HUDEP-2 (cell line): ENCODE measurements at regions not wholly inside any gene's neighbourhood (a gene's known extent, or its start where the extent isn't known, plus 50 kb on each side); places are given as distances from the start of the nearest gene placed in this dataset.
"Not testable (repeated sequence)": the region's sequence is repeated elsewhere in the genome, so short reads cannot be mapped to it uniquely, and the experiment has no call there.

Experiments used
- DNase-seq, 76 experiments: peaks; one replicate each; lab custom pipeline; 2025; ENCODE audit not compliant: unreplicated experiment in 76 of 76; lab: John Stamatoyannopoulos, UW

GRCh38 chr3:124043023-124043422 lies 51.1 kb upstream of the ROPN1 start:
- no peak for DNase-seq

GRCh38 chr3:124044956-124045355 lies 53.0 kb upstream of the ROPN1 start:
- DNase-seq, result no peak

DNA sequence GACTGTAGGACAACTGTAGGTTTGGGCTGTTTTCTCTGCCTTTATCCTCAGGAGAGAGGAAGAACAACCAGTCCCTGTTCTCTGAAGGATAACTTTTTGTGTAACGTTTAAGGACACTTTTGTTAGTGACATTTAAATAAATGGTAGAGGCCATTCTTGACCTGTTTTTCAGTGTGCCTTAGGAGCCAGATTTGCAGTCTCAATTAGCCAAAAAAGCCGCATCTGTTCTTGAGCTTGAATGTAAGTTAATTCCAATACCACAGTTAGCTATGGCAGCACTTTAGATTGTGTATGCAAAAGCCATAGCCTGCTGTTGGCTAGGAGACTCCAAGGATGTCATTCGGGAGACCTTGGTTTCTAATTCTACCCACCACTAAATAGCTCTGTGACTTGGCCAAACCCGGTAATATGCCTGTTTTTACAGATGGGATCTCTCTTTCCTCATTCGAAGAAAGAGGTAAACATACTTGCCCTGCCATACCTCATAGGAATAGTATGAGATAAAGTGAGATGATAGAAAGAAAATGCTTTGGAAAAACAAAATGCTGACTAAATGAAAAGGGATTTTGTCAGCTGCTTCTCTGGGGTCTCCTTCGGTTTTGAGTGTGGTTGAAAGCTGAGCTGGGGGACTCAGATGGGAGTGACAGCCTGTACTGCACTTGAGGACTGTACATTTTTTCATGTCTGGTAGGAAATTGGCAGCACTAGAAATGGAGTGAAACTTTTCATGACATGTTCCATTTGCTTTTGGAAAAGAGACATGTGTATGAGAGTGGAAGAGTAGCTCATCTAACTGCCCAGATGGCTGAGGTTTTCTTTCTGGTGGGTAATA lies 57.3 kb upstream of the ROPN1 start:
- no peak for DNase-seq

GRCh38 chr3:124051636-124052035 lies 59.7 kb upstream of the ROPN1 start:
- DNase-seq, result no peak

- no peak for DNase-seq
These were observed 61.9 kb upstream of the ROPN1 start for GRCh38 chr3:124053871-124054270.

DNA sequence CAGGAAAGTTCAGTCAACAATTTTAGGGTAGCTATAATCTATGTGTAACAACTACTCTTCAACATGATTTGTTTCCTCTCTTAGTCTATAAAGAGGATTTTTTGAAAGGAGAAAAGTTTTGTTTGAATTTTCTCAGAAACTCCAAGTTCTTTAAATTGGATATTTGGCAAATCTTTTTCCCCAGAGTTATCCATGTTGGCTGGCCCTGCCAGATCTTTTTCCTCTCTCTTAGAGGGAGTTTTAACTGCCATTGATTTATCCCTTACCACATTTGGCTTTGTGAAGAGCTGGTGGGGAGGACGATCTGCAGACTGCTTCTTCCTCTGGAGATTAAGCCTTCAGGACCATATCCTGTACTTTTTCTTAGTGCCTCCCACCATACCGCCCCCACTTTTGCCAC lies 64.9 kb upstream of the ROPN1 start:
- DNase-seq, result no peak

DNA sequence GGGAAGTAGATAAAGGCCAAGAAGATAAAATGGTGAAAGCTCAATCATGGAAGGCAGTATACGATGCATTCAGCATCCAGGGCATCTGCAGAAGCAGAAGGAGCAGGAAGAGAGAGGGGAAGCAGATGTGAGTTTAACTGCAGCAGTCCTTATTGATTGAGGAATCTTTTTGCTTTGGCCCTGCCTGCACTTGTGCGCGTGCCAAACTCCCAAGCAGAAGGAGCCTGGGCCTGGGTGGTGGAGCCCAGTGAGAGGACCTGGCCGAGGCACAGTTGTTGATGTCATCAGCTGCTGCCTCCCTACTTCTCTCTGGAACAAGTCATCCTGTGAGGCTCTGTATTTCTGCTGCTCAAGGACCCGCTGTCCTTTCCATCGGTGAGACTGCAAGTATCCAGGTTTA lies 65.5 kb upstream of the ROPN1 start:
- DNase-seq, result no peak

DNA sequence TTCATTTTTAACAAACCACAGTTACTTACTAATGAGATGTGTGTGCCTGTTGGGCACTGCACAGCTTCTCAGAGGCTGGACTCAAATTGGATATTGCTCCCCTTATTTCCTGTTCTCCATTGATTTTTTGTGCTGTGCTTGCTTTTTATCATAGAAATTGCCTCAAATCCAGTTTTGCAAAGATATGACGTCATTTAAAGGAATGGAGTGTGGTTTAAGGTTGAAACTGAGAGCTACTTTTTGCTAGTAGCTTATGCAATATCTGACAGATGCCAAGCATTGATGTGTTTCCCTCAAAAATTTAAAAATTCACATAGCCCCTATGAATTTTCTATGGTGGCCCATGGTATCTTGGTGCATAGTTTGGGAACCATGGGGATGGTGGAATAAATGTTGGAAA lies 67.7 kb upstream of the ROPN1 start:
- DNase-seq, result no peak

DNA sequence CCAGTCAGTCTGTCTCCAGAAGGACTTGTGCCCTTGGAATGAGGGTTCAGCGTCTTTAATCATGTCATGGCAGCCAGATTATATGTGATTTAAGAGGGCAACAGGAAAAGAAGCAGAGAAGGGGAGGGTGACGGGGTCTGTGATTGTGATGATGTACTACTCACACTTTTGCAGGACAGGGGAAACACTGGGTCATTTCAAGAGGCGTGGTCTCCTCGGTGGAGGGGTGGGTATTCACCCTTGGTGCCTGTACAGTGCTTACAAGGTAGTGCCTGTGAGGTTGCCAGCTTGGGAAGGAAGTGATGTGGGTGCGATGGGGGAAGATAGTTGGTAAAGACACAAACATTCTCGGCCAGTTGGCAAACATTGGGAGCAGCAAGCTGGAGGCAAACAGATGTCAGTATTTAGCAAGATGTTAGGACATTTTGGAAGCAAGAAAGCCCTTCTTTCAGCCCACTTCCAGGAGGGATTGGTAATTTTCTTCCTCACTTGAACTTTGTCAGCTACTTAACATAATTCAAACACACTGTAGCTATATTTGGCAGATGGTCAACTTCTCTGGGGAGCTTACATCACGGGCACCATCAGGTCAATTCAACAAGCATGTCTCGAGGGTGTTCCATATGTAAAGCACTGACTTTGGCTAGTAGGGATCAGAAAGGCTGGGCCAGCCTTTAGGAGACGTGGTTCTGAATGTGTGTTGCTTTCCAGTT lies 71.4 kb upstream of the ROPN1 start:
- no peak for DNase-seq

GRCh38 chr3:124064050-124064449 lies 72.1 kb upstream of the ROPN1 start:
- DNase-seq, result no peak

DNA sequence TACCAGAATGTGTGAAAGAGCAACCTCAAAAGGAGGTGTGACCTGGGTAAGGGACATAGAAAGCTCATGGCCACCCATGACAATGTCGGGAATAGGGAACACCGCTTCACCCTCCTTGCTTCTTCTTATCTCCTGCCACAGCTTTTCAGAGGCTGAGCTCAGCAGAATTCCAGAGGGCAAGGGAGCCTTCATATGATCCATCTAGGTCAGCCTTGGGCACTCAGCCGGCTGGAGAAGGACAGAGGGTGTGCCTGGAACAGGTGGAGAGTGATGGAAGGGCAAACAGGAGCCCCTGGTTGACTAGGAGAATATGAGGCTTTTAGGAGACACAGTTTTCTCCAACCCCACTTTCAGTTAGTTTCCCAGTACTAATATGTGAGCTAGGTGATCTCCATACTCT lies 74.6 kb upstream of the ROPN1 start:
- not testable (repeated sequence) for DNase-seq

GRCh38 chr3:124069706-124070105 lies 77.8 kb upstream of the ROPN1 start:
- peak in 1 of 76 experiments; percentile 2 for DNase-seq

DNA sequence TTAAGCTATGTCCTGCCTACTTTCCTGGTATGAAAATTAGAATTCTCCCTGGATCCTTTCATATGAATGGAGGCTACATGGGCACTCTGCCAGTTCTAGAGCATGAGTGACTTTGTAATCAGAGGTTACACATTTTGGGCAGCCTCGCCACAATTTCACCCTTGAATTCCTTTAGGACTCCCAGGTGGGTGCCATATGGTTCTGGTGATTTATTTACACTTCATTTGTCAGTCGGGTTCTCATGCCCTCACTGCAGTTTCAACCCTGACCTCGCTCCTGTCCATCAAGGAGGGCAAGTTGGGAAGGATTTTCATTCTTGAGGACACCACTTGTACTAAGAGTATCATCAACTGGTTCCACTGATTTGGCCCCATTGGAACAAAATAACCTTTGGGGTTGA lies 83.2 kb upstream of the ROPN1 start:
- DNase-seq, result not testable (repeated sequence)

DNA sequence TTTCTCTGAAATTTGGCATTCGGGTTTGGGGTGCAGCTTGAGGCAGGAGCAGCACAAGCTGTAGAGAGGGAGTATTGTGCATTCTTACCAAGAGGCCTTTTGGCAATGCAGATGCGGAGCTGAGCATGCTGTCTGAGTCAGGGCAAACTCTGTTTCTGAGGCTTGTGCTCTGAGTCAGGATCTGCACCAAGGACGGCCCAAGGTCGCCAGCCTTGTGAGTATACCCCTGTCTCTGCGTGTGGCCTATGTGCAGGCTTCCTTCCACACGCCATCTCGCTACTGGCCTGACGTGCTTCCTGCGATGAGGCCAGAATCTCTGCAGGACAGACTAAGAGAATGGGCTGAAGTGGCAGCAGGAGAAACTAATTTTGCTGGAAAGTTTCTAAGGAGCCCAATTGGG lies 83.8 kb upstream of the ROPN1 start:
- DNase-seq, result no peak

DNA sequence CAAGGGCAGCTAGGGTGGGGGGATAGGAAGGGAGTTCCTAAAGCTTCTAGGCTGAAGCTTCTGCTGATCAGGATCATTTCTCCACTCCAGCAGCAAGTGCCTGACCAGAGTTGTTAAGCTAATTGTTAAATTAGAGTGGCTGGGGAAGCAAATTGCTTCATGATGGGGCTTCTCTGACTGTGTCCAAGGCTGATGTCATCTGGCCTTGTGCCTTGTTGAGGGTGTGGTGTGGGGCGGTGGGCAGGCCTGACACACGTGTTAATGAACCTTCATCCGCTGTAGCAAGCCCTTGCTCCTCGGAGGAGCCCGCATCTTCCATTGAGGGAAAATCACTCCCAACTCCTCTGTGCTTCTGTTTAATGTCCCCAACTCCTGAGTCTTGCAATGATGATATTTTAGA lies 84.3 kb upstream of the ROPN1 start:
- DNase-seq, result no peak

DNA sequence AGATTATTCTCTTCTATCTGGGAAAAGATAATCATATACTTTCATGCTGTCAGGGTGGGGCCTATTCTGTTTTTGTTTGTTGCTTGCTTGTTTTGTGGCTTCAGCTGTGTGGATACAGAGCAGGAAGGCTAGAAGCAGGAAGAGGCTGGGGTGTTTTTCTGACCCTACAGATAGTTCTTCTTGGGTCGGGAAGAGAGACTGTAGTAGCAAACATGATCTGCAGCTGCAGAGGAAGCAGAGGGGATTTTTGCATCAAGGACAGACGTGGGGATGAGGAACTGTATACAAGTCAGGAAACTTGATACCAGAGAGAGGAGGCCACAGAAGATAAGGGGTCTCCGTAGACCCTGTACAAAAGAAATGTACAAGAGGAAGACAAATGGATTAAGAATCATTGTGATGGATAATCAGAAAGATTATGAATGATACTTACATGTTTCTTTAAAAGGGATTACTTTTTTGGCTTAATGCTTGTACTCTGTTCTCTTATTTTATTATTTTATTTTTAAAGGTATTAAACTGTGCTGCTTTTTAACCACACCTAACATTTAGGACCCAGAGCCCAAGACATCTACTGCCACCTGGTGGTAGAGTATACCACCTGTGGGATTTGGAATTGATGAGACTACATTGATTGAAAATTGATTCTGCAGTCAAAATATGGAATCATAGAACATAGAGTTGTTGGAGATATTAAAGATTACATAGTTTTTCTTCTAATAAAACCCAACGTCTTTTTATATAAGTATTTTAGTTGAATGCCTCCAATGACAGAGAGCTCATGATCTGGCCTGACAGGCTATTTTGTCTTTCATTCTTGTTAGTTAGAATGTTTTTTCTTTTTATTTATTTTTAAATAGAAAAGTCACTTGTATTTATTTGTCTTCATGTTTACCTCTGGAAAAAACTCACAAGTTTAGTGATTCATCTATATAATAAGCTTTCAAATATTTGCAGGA lies 87.3 kb upstream of the ROPN1 start:
- DNase-seq, result peak in 18 of 76 experiments; percentile 1 to 34 (median 8)

DNA sequence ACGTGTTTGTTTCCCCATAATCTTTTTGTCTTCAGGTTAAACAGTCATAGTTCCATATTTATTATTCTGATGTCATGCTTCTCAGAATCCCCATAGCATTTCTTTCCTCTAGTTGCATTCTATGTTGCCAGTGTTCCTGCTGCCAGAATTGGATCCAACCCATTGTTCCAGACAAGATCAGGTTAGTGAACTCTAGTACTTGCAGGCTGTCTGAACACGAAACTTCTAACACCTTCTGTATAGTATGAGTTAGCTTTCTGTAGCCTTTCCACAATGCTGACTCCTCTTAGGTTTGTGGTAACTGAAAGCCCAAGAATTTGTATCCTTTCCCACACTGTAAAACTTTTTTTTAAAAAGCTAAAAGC lies 88.0 kb upstream of the ROPN1 start:
- no peak for DNase-seq

- DNase-seq, result no peak
These were observed 90.4 kb upstream of the ROPN1 start for GRCh38 chr3:124082343-124082742.

- peak in 1 of 76 experiments; percentile 1 for DNase-seq
These were observed 92.3 kb upstream of the ROPN1 start for GRCh38 chr3:124084022-124084881.

DNA sequence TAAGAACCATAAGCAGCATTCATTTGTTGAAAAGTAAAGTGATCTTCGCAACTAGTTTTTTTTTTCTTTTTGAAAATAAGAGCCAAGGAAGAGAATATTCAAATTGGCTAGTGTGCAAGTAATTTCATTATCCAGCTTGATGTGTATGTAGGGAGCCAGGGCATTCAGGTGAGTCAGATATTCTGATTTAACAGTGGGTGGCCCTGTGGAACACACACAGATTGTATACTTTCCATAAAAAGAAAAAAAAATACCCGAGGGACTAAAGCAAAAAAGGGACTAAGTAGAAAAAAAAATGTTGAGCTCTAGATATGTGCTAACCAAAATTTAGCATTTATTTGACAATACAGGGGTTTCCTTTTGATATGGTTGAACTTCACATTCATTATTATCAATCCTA lies 96.9 kb upstream of the ROPN1 start:
- DNase-seq, result no peak
